Ascending aorta (tissue), 2 donors: ENCODE measurements at regions not wholly inside any gene's neighbourhood (a gene's known extent, or its start where the extent isn't known, plus 50 kb on each side); places are given as distances from the start of the nearest gene placed in this dataset.

Experiments used
- DNase-seq, 2 donors: peaks; one replicate each; pipeline ENCODE4 v3.0.0-alpha.2; 2019; ENCODE audit warnings: low spot score in 2 of 2
- H3K27ac ChIP-seq, 2 donors: fragments of 200-600 bp; sonication (generic); one replicate each; pipeline ENCODE4 v1.5.1; 2016 to 2017; ENCODE audit warnings: mild to moderate bottlenecking in 1 of 2
- H3K27me3 ChIP-seq: fragments of 200-600 bp; sonication (generic); one replicate; pipeline ENCODE4 v1.5.1; 2017
- H3K36me3 ChIP-seq, 2 donors: fragments of 200-600 bp; sonication (generic); one replicate each; pipeline ENCODE4 v1.5.1; 2016
- H3K4me1 ChIP-seq, 2 donors: fragments of 200-600 bp; sonication (generic); one replicate each; pipeline ENCODE4 v1.5.1; 2016 to 2017; ENCODE audit warnings: mild to moderate bottlenecking in 1 of 2
- H3K4me3 ChIP-seq, 2 donors: fragments of 200-600 bp; sonication (generic); one replicate each; pipeline ENCODE4 v1.5.1; 2016 to 2017; ENCODE audit warnings: mild to moderate bottlenecking in 1 of 2
- H3K9me3 ChIP-seq, 2 donors: fragments of 200-600 bp; sonication (generic); one replicate each; pipeline ENCODE4 v1.5.1; 2016
- CTCF ChIP-seq, 3 experiments: fragments of 200-600 bp in 2 of 3; fragments of 450-650 bp in 1 of 3; sonication (generic) in 2 of 3; IDR thresholded peaks; one replicate each; pipeline ENCODE4 v1.5.1; 2016 to 2019; ENCODE audit warnings: antibody characterized with exemption in 3 of 3, mild to moderate bottlenecking in 1 of 3, moderate library complexity in 1 of 3
- intact Hi-C: fragments of 100-400 bp; cut with DNase I; formaldehyde crosslinking; loops from one replicate; pipeline ENCODE4 v1.15.1; 2023

GRCh38 chr5:38758774-38759600 is 86.8 kb upstream of the OSMR start:
- H3K4me1 ChIP-seq: no peaks in the 10 kb centered on the region
- H3K9me3 ChIP-seq: no peaks in the 10 kb centered on the region
- no peak for DNase-seq
- no peak for TF ChIP-seq CTCF (IDR thresholded peaks at IDR 0.05)
- H3K4me3 ChIP-seq: no peak overlapping the region
- H3K36me3 ChIP-seq: no peaks in the 10 kb centered on the region
- intact Hi-C loops: no loop called here
- H3K27ac ChIP-seq: no peak overlapping the region
- H3K27me3 ChIP-seq: no peaks in the 10 kb centered on the region

- no peak for DNase-seq
- TF ChIP-seq CTCF (IDR thresholded peaks at IDR 0.05): no peak
- no peaks in the 10 kb centered on the region for H3K36me3 ChIP-seq
- H3K4me1 ChIP-seq: no peaks in the 10 kb centered on the region
- H3K4me3 ChIP-seq: no peak overlapping the region
- intact Hi-C loops: no loop called here
- peaks cover 0 to 6% of the 10 kb centered on the region in 2 donors for H3K9me3 ChIP-seq
- no peaks in the 10 kb centered on the region for H3K27me3 ChIP-seq
- H3K27ac ChIP-seq: no peak overlapping the region
Observed at GRCh38 chr5:38764937-38765391, 80.8 kb upstream of the OSMR start.

- intact Hi-C loops: no loop called here
- Histone ChIP-seq H3K9me3 (peaks cover 0 to 6% of the 10 kb centered on the region in 2 donors), H3K4me1 (no peaks in the 10 kb centered on the region), H3K36me3 (no peaks in the 10 kb centered on the region), H3K4me3 (no peak overlapping the region), H3K27ac (no peak overlapping the region), H3K27me3 (no peaks in the 10 kb centered on the region)
- no peak for TF ChIP-seq CTCF (IDR thresholded peaks at IDR 0.05)
- DNase-seq: no peak
Observed at GRCh38 chr5:38765399-38765861, 80.4 kb upstream of the OSMR start.

- TF ChIP-seq CTCF (IDR thresholded peaks at IDR 0.05): no peak
- peaks cover 0 to 6% of the 10 kb centered on the region in 2 donors for H3K9me3 ChIP-seq
- no peak overlapping the region for H3K27ac ChIP-seq
- H3K27me3 ChIP-seq: no peaks in the 10 kb centered on the region
- no peak overlapping the region for H3K4me3 ChIP-seq
- DNase-seq: no peak
- no peaks in the 10 kb centered on the region for H3K36me3 ChIP-seq
- no peaks in the 10 kb centered on the region for H3K4me1 ChIP-seq
- intact Hi-C loops: no loop called here
Observed at GRCh38 chr5:38766151-38766550, 79.7 kb upstream of the OSMR start.

- Histone ChIP-seq H3K36me3 (no peaks in the 10 kb centered on the region), H3K9me3 (peaks cover 0 to 6% of the 10 kb centered on the region in 2 donors), H3K4me1 (no peaks in the 10 kb centered on the region), H3K27me3 (no peaks in the 10 kb centered on the region), H3K27ac (no peak overlapping the region), H3K4me3 (no peak overlapping the region)
- no peak for TF ChIP-seq CTCF (IDR thresholded peaks at IDR 0.05)
- intact Hi-C loops: no loop called here
- DNase-seq: no peak
Observed at GRCh38 chr5:38768412-38769211, 77.2 kb upstream of the OSMR start.
